ENCODE measurements at regions not wholly inside any gene's neighbourhood (a gene's known extent, or its start where the extent isn't known, plus 50 kb on each side); places are given as distances from the start of the nearest gene placed in this dataset.

DNA sequence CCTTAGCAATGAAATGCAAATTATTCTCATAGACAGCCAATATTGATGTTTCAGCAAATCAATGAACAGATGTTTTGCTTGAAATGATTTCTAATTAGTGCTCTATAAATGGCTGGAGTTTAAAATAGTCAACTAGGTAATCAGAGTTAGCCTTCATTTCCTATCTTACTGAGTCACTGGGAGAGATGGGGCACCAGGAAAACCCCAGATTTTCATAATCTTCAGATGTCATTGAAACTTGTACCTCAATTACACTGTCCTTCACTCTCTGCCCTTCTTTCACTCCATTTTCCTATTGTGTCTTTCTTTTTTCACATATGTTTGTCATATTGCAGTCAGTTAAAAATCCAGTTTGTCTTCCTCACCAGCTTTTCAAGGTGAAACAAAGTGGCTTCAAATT, 92.7 kb downstream of the C12orf75 start:
- H3K4me1 ChIP-seq (ENCODE audit: control insufficient read depth, extremely low read depth, insufficient read depth, low read length), result peaks cover 5% of the 10 kb centered on the region
- no peaks in the 10 kb centered on the region for H3K27me3 ChIP-seq (ENCODE audit: control insufficient read depth, insufficient read depth, low read length)
- H3K36me3 ChIP-seq (ENCODE audit: control insufficient read depth, insufficient read depth, low read length), result no peaks in the 10 kb centered on the region
- no peak overlapping the region for H3K4me3 ChIP-seq (replicated peaks in 1 of 4; ENCODE audit: control extremely low read depth in 1 of 4, insufficient read depth in 1 of 4, low read depth in 3 of 4, low read length in 4 of 4)
- H3K79me2 ChIP-seq (ENCODE audit: control insufficient read depth, insufficient read depth, low read length), result no peaks in the 10 kb centered on the region
- H3K27ac ChIP-seq (ENCODE audit: insufficient read depth, low read length), result no peak overlapping the region
- H4K20me1 ChIP-seq (ENCODE audit: control insufficient read depth, extremely low read depth, insufficient read depth, low read length), result no peaks in the 10 kb centered on the region
- H3K9ac ChIP-seq (ENCODE audit: insufficient read depth, low read length), result no peak overlapping the region
- DNase-seq (ENCODE audit: low read depth in 2 of 2), result no peak
- no peaks in the 10 kb centered on the region for H3K9me3 ChIP-seq (ENCODE audit: control insufficient read depth, insufficient read depth, low read depth, low read length)
- H2AFZ ChIP-seq (ENCODE audit: low read length), result no peak overlapping the region
- TF ChIP-seq, protein P1, sequence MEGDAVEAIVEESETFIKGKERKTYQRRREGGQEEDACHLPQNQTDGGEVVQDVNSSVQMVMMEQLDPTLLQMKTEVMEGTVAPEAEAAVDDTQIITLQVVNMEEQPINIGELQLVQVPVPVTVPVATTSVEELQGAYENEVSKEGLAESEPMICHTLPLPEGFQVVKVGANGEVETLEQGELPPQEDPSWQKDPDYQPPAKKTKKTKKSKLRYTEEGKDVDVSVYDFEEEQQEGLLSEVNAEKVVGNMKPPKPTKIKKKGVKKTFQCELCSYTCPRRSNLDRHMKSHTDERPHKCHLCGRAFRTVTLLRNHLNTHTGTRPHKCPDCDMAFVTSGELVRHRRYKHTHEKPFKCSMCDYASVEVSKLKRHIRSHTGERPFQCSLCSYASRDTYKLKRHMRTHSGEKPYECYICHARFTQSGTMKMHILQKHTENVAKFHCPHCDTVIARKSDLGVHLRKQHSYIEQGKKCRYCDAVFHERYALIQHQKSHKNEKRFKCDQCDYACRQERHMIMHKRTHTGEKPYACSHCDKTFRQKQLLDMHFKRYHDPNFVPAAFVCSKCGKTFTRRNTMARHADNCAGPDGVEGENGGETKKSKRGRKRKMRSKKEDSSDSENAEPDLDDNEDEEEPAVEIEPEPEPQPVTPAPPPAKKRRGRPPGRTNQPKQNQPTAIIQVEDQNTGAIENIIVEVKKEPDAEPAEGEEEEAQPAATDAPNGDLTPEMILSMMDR (conservative IDR thresholded peaks at IDR 0.05 in 1 of 2, IDR thresholded peaks at IDR 0.05 in 1 of 2; ENCODE audit: low read depth in 1 of 2, low read length in 2 of 2), result no peak
- no peak for TF ChIP-seq EZH2 (IDR thresholded peaks at IDR 0.05; ENCODE audit: low read length, missing control alignments)
- no peak overlapping the region for H3K4me2 ChIP-seq (ENCODE audit: extremely low read depth, insufficient read depth, low read length)

DNA sequence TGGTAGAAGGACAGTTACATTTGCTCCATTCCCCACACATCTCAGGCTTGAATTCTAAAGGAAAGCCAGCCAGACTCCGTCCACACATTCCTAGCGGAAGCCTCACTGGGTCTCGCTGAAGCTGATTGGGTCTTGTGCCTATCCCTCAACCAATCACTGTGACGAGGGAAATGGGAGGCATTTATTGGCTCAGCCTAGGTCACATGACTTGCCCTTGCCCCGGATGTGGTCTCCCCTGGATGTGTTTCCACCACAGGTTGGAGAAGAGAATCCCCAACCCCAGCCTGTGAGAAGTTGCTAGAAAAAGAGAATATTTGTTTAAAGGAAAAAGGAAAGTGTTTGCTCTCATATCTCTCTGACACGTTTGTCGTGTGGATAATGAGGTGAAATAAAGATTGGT, 93.4 kb downstream of the C12orf75 start:
- Histone ChIP-seq H3K4me3 (replicated peaks in 1 of 4; ENCODE audit: control extremely low read depth in 1 of 4, insufficient read depth in 1 of 4, low read depth in 3 of 4, low read length in 4 of 4) (no peak overlapping the region), H3K4me1 (ENCODE audit: control insufficient read depth, extremely low read depth, insufficient read depth, low read length) (no peaks in the 10 kb centered on the region), H3K79me2 (ENCODE audit: control insufficient read depth, insufficient read depth, low read length) (no peaks in the 10 kb centered on the region), H3K36me3 (ENCODE audit: control insufficient read depth, insufficient read depth, low read length) (no peaks in the 10 kb centered on the region), H4K20me1 (ENCODE audit: control insufficient read depth, extremely low read depth, insufficient read depth, low read length) (no peaks in the 10 kb centered on the region), H2AFZ (ENCODE audit: low read length) (no peak overlapping the region), H3K27ac (ENCODE audit: insufficient read depth, low read length) (no peak overlapping the region), H3K9ac (ENCODE audit: insufficient read depth, low read length) (no peak overlapping the region), H3K27me3 (ENCODE audit: control insufficient read depth, insufficient read depth, low read length) (no peaks in the 10 kb centered on the region), H3K9me3 (ENCODE audit: control insufficient read depth, insufficient read depth, low read depth, low read length) (no peaks in the 10 kb centered on the region), H3K4me2 (ENCODE audit: extremely low read depth, insufficient read depth, low read length) (no peak overlapping the region)
- TF ChIP-seq, protein P1 (conservative IDR thresholded peaks at IDR 0.05 in 1 of 2, IDR thresholded peaks at IDR 0.05 in 1 of 2; ENCODE audit: low read depth in 1 of 2, low read length in 2 of 2), result no peak
- no peak for TF ChIP-seq EZH2 (IDR thresholded peaks at IDR 0.05; ENCODE audit: low read length, missing control alignments)
- DNase-seq (ENCODE audit: low read depth in 2 of 2), result no peak

DNA sequence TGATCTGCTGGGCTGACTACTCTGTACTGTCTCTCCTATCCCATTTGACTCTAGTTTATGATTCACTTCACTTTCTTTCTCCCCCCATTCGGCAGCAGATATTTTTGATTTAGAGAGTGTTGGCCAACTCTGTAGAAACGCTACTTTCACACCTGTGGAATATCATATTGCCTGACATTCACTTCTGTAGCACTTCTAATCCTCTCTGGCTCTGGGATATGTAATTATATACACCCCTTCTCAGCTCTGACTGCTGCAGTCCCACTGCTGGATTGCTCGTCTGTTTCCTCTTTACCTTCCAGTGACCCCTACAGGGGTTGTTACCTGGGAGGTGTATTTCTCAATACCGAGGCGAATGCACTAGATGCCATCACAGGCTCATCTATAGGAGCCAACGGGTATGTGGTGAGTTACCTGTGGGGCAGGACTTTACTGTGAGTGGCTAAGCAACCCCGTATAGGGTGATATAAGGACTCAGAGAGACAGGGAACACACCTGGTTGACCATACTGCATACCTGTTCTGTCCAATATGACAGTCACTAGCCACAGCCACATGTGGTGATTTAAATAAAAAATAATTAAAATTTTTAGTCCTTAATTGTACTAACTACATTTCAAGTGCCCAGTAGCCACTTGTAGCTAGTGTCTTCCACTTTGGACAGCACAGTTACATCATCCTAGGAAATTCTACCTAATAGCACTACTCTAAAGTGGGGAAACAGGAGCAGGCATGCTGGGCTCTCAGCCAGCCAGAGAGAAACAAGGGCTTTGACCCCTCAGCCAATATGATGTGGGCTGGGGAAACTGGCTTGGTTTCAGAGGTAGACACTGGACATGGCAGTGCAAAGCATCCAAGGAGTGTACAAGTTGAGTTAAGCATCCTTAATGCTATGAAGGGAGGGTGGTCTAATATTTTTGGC, 95.0 kb downstream of the C12orf75 start:
- no peak overlapping the region for H3K4me2 ChIP-seq (ENCODE audit: extremely low read depth, insufficient read depth, low read length)
- H2AFZ ChIP-seq (ENCODE audit: low read length), result no peak overlapping the region
- H3K9me3 ChIP-seq (ENCODE audit: control insufficient read depth, insufficient read depth, low read depth, low read length), result no peaks in the 10 kb centered on the region
- DNase-seq (ENCODE audit: low read depth in 2 of 2), result no peak
- H3K4me3 ChIP-seq (replicated peaks in 1 of 4; ENCODE audit: control extremely low read depth in 1 of 4, insufficient read depth in 1 of 4, low read depth in 3 of 4, low read length in 4 of 4), result no peak overlapping the region
- H3K36me3 ChIP-seq (ENCODE audit: control insufficient read depth, insufficient read depth, low read length), result no peaks in the 10 kb centered on the region
- H3K27me3 ChIP-seq (ENCODE audit: control insufficient read depth, insufficient read depth, low read length), result no peaks in the 10 kb centered on the region
- H3K79me2 ChIP-seq (ENCODE audit: control insufficient read depth, insufficient read depth, low read length), result no peaks in the 10 kb centered on the region
- H4K20me1 ChIP-seq (ENCODE audit: control insufficient read depth, extremely low read depth, insufficient read depth, low read length), result no peaks in the 10 kb centered on the region
- no peak overlapping the region for H3K9ac ChIP-seq (ENCODE audit: insufficient read depth, low read length)
- H3K4me1 ChIP-seq (ENCODE audit: control insufficient read depth, extremely low read depth, insufficient read depth, low read length), result no peaks in the 10 kb centered on the region
- TF ChIP-seq, protein P1 (conservative IDR thresholded peaks at IDR 0.05 in 1 of 2, IDR thresholded peaks at IDR 0.05 in 1 of 2; ENCODE audit: low read depth in 1 of 2, low read length in 2 of 2), result no peak
- TF ChIP-seq EZH2 (IDR thresholded peaks at IDR 0.05; ENCODE audit: low read length, missing control alignments), result no peak
- H3K27ac ChIP-seq (ENCODE audit: insufficient read depth, low read length), result no peak overlapping the region

All from fibroblast of lung (primary cell).